DND-41 (cell line): ENCODE measurements at regions not wholly inside any gene's neighbourhood (a gene's known extent, or its start where the extent isn't known, plus 50 kb on each side); places are given as distances from the start of the nearest gene placed in this dataset.

ENCODE experiments used
- ATAC-seq: fragments of 200-7000 bp; cut with Tn5 transposase; 3 replicates; pipeline ENCODE4 v1.9.1; 2021; ENCODE audit warnings: low read depth; ENCODE audit not compliant: insufficient read depth
- DNase-seq: peaks from one replicate; pipeline ENCODE4 v3.0.0-alpha.2; 2020
- H2AFZ ChIP-seq: 2 replicates; pipeline ENCODE4 v1.6.0; 2012; ENCODE audit warnings: low read depth, low read length
- H3K27ac ChIP-seq: 2 replicates; pipeline ENCODE4 v1.5.1; 2012; ENCODE audit warnings: low read length, inconsistent platforms
- H3K27me3 ChIP-seq: fragments of 200-600 bp; sonication (generic); 2 replicates; pipeline ENCODE4 v1.6.0; 2012; ENCODE audit warnings: low read length, mild to moderate bottlenecking, inconsistent platforms; ENCODE audit not compliant: insufficient read depth, poor library complexity
- H3K36me3 ChIP-seq: 2 replicates; pipeline ENCODE4 v1.5.1; 2012; ENCODE audit warnings: low read length, inconsistent platforms; ENCODE audit not compliant: insufficient read depth
- H3K4me1 ChIP-seq: 2 replicates; pipeline ENCODE4 v1.5.1; 2012; ENCODE audit warnings: mild to moderate bottlenecking, low read length; ENCODE audit not compliant: insufficient read depth
- H3K4me2 ChIP-seq: 2 replicates; pipeline ENCODE4 v1.6.0; 2012; ENCODE audit warnings: mild to moderate bottlenecking, moderate library complexity, low read length, inconsistent platforms; ENCODE audit not compliant: insufficient read depth
- H3K4me3 ChIP-seq, 2 experiments: fragments of 200-600 bp in 1 of 2; shearing (Covaris generic) in 1 of 2; 2 replicates each; pipeline ENCODE4 v1.5.1; 2012 to 2016; ENCODE audit warnings: inconsistent platforms in 2 of 2, low read length in 2 of 2, mild to moderate bottlenecking in 2 of 2, low read depth in 1 of 2, moderate library complexity in 1 of 2
- H3K79me2 ChIP-seq: 2 replicates; pipeline ENCODE4 v1.6.0; 2012; ENCODE audit warnings: low read length, inconsistent platforms; ENCODE audit not compliant: insufficient read depth
- H3K9ac ChIP-seq: 2 replicates; pipeline ENCODE4 v1.6.0; 2012; ENCODE audit warnings: low read depth, mild to moderate bottlenecking, inconsistent platforms, low read length, moderate library complexity
- H3K9me3 ChIP-seq: 2 replicates; pipeline ENCODE4 v1.5.1; 2012; ENCODE audit warnings: low read length, moderate library complexity, mild to moderate bottlenecking, inconsistent platforms; ENCODE audit not compliant: insufficient read depth, severe bottlenecking
- H4K20me1 ChIP-seq: 2 replicates; pipeline ENCODE4 v1.6.0; 2012; ENCODE audit warnings: low read length; ENCODE audit not compliant: insufficient read depth
- EZH2 ChIP-seq: IDR thresholded peaks from 3 replicates; pipeline ENCODE4 v1.6.1; 2012; ENCODE audit warnings: borderline replicate concordance, low read depth, mild to moderate bottlenecking, moderate library complexity, low read length, inconsistent platforms; ENCODE audit not compliant: severe bottlenecking
- TF ChIP-seq, protein P1 (sequence below): IDR thresholded peaks from 2 replicates; pipeline ENCODE4 v1.5.1; 2012; ENCODE audit warnings: borderline replicate concordance, low read length, moderate library complexity, mild to moderate bottlenecking; ENCODE audit not compliant: poor library complexity, severe bottlenecking; ENCODE audit errors: extremely low read depth

DNA sequence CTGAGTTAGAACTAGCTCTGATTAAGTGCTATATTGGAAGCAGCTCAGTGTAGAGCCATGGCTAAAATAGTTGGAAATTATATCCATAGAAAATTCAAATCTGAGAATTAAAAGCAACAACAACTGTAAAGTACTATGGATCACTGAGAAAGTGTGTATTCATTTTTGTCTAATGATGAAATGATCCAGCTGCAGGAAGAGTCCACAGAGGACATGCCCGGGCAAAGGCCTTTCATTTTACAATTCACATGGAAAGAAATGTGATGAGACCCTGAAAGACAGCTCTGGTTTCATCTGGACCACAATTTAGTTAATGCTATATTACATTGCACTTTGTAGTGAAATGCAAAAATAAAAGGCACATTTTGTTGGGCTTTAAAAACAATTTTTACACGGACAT, 196.8 kb upstream of the FAT1 start:
- Histone ChIP-seq H3K36me3 (no peaks in the 10 kb centered on the region), H3K4me2 (no peak overlapping the region), H4K20me1 (no peaks in the 10 kb centered on the region), H3K9ac (no peak overlapping the region), H3K4me1 (no peaks in the 10 kb centered on the region), H3K27ac (no peak overlapping the region), H3K9me3 (no peaks in the 10 kb centered on the region), H3K27me3 (no peaks in the 10 kb centered on the region), H3K4me3 (no peak overlapping the region), H2AFZ (no peak overlapping the region), H3K79me2 (no peaks in the 10 kb centered on the region)
- TF ChIP-seq, protein P1, sequence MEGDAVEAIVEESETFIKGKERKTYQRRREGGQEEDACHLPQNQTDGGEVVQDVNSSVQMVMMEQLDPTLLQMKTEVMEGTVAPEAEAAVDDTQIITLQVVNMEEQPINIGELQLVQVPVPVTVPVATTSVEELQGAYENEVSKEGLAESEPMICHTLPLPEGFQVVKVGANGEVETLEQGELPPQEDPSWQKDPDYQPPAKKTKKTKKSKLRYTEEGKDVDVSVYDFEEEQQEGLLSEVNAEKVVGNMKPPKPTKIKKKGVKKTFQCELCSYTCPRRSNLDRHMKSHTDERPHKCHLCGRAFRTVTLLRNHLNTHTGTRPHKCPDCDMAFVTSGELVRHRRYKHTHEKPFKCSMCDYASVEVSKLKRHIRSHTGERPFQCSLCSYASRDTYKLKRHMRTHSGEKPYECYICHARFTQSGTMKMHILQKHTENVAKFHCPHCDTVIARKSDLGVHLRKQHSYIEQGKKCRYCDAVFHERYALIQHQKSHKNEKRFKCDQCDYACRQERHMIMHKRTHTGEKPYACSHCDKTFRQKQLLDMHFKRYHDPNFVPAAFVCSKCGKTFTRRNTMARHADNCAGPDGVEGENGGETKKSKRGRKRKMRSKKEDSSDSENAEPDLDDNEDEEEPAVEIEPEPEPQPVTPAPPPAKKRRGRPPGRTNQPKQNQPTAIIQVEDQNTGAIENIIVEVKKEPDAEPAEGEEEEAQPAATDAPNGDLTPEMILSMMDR = no peak
- no peak for TF ChIP-seq EZH2
- ATAC-seq (no peak), DNase-seq (no peak)

DNA sequence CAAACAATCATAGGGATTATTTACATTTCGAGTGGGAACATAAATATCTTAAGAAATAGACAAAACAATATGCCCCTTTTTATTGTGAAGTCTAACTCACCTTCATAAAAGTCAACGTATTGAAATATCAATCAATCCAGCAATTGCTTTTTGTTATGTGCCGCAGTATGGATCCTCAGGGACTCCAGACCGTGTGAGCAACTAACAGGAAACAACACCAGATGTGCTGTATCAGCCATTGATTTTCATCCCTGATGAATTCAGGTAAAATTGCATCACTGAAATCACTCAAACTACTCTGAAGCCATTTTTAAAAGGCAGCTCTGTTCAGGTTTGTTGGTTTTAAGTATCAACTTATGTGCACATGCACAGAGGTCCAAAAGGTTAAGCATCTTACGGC, 197.3 kb upstream of the FAT1 start:
- Histone ChIP-seq H3K27me3 (no peaks in the 10 kb centered on the region), H3K36me3 (no peaks in the 10 kb centered on the region), H3K9ac (no peak overlapping the region), H3K9me3 (no peaks in the 10 kb centered on the region), H3K79me2 (no peaks in the 10 kb centered on the region), H3K27ac (no peak overlapping the region), H3K4me2 (no peak overlapping the region), H2AFZ (no peak overlapping the region), H3K4me1 (no peaks in the 10 kb centered on the region), H4K20me1 (no peaks in the 10 kb centered on the region), H3K4me3 (no peak overlapping the region)
- DNase-seq = no peak
- TF ChIP-seq EZH2 = no peak
- TF ChIP-seq, protein P1 = no peak
- no peak for ATAC-seq

DNA sequence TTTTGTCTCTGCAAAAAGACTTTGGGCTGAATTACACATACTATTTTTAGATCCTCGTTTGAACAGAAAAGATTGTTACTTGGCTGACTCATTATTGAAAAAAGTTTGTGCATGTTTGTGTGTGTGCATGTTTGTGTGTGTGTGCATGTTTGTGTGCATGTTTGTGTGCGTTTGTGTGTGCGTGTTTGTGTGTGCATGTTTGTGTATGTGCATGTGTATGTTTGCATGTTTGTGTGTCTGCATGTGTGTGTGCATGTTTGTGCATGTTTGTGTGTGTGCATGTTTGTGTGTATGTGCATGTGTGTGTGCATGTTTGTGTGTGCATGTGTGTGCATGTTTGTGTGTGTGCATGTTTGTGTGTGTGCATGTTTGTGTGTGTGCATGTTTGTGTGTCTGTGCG, 201.1 kb upstream of the FAT1 start:
- Histone ChIP-seq H3K4me2 (no peak overlapping the region), H3K4me3 (no peak overlapping the region), H3K27ac (no peak overlapping the region), H4K20me1 (no peaks in the 10 kb centered on the region), H3K9me3 (no peaks in the 10 kb centered on the region), H3K27me3 (no peaks in the 10 kb centered on the region), H3K79me2 (no peaks in the 10 kb centered on the region), H2AFZ (no peak overlapping the region), H3K9ac (no peak overlapping the region), H3K4me1 (no peaks in the 10 kb centered on the region), H3K36me3 (no peaks in the 10 kb centered on the region)
- no peak for ATAC-seq
- DNase-seq = no peak
- no peak for TF ChIP-seq EZH2
- TF ChIP-seq, protein P1 = no peak

DNA sequence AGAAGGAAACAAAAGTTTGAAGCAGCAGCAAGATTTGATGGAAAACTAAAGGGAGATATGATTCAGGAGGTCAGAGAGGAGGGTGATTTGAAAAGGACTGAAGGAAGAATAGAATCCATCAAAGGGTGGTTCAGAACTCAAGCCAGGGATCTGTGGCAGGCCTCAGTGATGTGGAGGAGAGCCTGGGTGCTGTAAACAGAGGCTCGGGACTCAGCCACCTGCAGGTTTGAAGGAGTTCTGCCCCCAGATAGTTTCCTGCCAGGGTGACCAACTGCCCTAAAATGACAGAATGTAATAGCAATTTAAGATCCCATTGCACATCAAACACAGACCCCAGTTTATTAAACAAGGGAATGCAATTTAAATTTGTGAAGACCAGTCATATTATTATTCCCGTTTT, 204.0 kb upstream of the FAT1 start:
- TF ChIP-seq, protein P1 = no peak
- TF ChIP-seq EZH2 = no peak
- Histone ChIP-seq H3K4me1 (no peaks in the 10 kb centered on the region), H3K27ac (no peak overlapping the region), H2AFZ (no peak overlapping the region), H3K79me2 (no peaks in the 10 kb centered on the region), H3K4me3 (no peak overlapping the region), H3K27me3 (no peaks in the 10 kb centered on the region), H4K20me1 (no peaks in the 10 kb centered on the region), H3K36me3 (no peaks in the 10 kb centered on the region), H3K9ac (no peak overlapping the region), H3K9me3 (no peaks in the 10 kb centered on the region), H3K4me2 (no peak overlapping the region)
- ATAC-seq = no peak
- DNase-seq = no peak
